OCI-LY3 (cell line): ENCODE measurements at regions not wholly inside any gene's neighbourhood (a gene's known extent, or its start where the extent isn't known, plus 50 kb on each side); places are given as distances from the start of the nearest gene placed in this dataset.

Experiments used
- H2AFZ ChIP-seq: fragments of 200-600, 300-600 bp; shearing (Covaris generic); 2 replicates; pipeline ENCODE4 v1.6.0; 2014; ENCODE audit warnings: antibody characterized with exemption, low read depth, low read length
- H3K27ac ChIP-seq: fragments of 200-600, 300-600 bp; sonication (generic); 2 replicates; pipeline ENCODE4 v1.5.1; 2014; ENCODE audit warnings: mild to moderate bottlenecking, low read length, moderate library complexity, mixed read lengths
- H3K27me3 ChIP-seq: fragments of 200-600, 300-600 bp; sonication (generic); 2 replicates; pipeline ENCODE4 v1.6.1; 2014; ENCODE audit warnings: low read depth, low read length, mixed read lengths
- H3K36me3 ChIP-seq: fragments of 200-600, 300-600 bp; sonication (generic); replicated peaks from 2 replicates; pipeline ENCODE3; 2014; ENCODE audit warnings: low read depth, low read length, mixed read lengths
- H3K4me1 ChIP-seq: fragments of 300-600, 200-600 bp; sonication (generic); 2 replicates; pipeline ENCODE4 v1.6.1; 2014; ENCODE audit warnings: low read length, mixed read lengths
- H3K4me2 ChIP-seq: fragments of 200-600, 300-600 bp; sonication (generic); 2 replicates; pipeline ENCODE4 v1.6.1; 2014; ENCODE audit warnings: low read length, mixed read lengths
- H3K4me3 ChIP-seq: fragments of 300-600, 200-600 bp; sonication (generic); 2 replicates; pipeline ENCODE4 v1.5.1; 2014; ENCODE audit warnings: antibody characterized with exemption, mild to moderate bottlenecking, low read length, moderate library complexity
- H3K79me2 ChIP-seq: fragments of 300-600, 200-600 bp; shearing (Covaris generic); 2 replicates; pipeline ENCODE4 v1.6.1; 2014; ENCODE audit warnings: mild to moderate bottlenecking, low read length, mixed read lengths
- H3K9ac ChIP-seq: fragments of 300-600, 200-600 bp; shearing (Covaris generic); 2 replicates; pipeline ENCODE4 v1.6.0; 2014; ENCODE audit warnings: mild to moderate bottlenecking, low read length, moderate library complexity
- H3K9me3 ChIP-seq: fragments of 200-600, 300-600 bp; shearing (Covaris generic); 2 replicates; pipeline ENCODE4 v1.6.1; 2014; ENCODE audit warnings: low read length, mixed read lengths; ENCODE audit not compliant: insufficient read depth
- H4K20me1 ChIP-seq: fragments of 200-600, 300-600 bp; sonication (generic); 2 replicates; pipeline ENCODE4 v1.6.1; 2016; ENCODE audit warnings: low read length, mixed read lengths; ENCODE audit not compliant: insufficient read depth
- EZH2phosphoT487 ChIP-seq: fragments of 200-600 bp; shearing (Covaris generic); IDR thresholded peaks from 2 replicates; pipeline ENCODE4 v1.6.1; 2018; ENCODE audit warnings: antibody characterized with exemption, mixed run types, low read depth
- TF ChIP-seq, protein P1 (sequence below): fragments of 200-600, 300-600 bp; sonication (generic); IDR thresholded peaks from 2 replicates; pipeline ENCODE4 v1.5.1; 2014; ENCODE audit warnings: antibody characterized with exemption, low read length, low read depth

DNA sequence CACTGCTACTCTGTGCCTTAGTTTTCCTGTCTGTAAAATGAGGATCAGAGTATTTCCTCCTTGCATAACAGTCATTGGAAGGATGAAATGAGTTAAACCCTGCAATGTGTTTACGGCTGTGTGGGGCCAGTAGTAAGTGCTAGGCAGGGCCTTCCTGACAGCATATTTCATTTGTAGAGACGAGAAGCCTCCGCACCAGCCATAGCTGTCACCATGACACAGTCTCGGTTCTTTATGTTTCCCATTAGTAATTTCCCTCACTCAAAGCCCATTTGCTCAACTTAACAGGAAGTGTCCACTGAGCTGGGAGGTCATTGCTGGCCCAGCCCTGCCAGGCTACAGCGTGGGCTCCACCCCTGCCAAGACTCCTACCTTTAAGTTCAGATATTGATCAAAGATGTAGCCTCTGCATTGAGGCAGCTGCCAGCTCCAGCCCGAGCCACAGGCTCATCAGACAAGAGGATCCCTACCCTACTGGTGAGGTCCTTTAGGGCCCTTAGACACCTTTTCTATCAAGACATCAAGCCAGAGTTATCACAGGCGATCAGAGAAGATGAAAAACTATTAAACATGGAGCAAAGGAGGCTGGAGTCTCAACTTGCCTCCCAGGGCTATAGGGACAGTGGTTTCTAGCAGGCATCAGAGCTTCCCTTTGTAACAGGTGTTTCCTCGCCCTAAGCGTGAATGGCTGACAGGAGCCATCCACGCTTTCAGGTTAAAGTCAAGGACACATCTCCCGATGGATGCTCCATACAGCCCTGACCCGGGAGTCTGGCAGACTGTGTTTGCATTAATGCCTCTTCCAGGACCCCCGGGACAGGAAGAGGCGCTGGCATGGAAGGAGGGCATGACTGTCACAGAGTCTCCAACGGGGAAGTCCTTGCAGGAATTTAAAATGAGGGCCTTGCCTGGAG is 251.7 kb downstream of the NDUFA10 start:
- TF ChIP-seq EZH2phosphoT487, result no peak
- TF ChIP-seq, protein P1, sequence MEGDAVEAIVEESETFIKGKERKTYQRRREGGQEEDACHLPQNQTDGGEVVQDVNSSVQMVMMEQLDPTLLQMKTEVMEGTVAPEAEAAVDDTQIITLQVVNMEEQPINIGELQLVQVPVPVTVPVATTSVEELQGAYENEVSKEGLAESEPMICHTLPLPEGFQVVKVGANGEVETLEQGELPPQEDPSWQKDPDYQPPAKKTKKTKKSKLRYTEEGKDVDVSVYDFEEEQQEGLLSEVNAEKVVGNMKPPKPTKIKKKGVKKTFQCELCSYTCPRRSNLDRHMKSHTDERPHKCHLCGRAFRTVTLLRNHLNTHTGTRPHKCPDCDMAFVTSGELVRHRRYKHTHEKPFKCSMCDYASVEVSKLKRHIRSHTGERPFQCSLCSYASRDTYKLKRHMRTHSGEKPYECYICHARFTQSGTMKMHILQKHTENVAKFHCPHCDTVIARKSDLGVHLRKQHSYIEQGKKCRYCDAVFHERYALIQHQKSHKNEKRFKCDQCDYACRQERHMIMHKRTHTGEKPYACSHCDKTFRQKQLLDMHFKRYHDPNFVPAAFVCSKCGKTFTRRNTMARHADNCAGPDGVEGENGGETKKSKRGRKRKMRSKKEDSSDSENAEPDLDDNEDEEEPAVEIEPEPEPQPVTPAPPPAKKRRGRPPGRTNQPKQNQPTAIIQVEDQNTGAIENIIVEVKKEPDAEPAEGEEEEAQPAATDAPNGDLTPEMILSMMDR, result no peak
- no peak overlapping the region for H2AFZ ChIP-seq
- H3K9me3 ChIP-seq, result no peaks in the 10 kb centered on the region
- no peaks in the 10 kb centered on the region for H3K36me3 ChIP-seq
- H3K9ac ChIP-seq, result no peak overlapping the region
- H3K4me3 ChIP-seq, result no peak overlapping the region
- no peaks in the 10 kb centered on the region for H3K79me2 ChIP-seq
- H3K4me2 ChIP-seq, result no peak overlapping the region
- H3K4me1 ChIP-seq, result no peaks in the 10 kb centered on the region
- no peaks in the 10 kb centered on the region for H4K20me1 ChIP-seq
- no peaks in the 10 kb centered on the region for H3K27me3 ChIP-seq
- no peak overlapping the region for H3K27ac ChIP-seq

DNA sequence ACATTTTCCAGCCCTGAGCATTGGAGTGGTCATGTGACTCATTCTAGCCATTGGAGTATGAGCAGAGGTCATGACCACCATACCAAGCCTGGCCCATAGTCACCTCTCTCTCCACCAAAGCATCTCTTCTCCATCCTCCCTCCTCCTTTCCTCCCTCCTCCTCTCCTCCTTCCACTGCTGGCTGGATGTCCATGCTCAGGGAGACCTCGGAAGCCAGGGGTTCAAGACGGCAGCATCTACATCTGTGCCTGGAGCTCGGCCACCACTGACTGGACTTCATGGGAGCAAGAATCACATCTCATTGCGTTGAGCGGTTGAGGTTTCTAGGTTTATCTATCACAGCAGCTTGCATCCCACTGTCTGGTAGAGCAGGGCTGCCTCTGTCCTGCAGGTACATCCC is 252.4 kb downstream of the NDUFA10 start:
- H2AFZ ChIP-seq, result no peak overlapping the region
- H3K27me3 ChIP-seq, result no peaks in the 10 kb centered on the region
- no peaks in the 10 kb centered on the region for H3K36me3 ChIP-seq
- TF ChIP-seq, protein P1, result no peak
- no peak for TF ChIP-seq EZH2phosphoT487
- no peak overlapping the region for H3K4me3 ChIP-seq
- no peaks in the 10 kb centered on the region for H3K9me3 ChIP-seq
- H3K4me1 ChIP-seq, result no peaks in the 10 kb centered on the region
- H3K9ac ChIP-seq, result no peak overlapping the region
- no peaks in the 10 kb centered on the region for H3K79me2 ChIP-seq
- no peak overlapping the region for H3K27ac ChIP-seq
- no peaks in the 10 kb centered on the region for H4K20me1 ChIP-seq
- no peak overlapping the region for H3K4me2 ChIP-seq

DNA sequence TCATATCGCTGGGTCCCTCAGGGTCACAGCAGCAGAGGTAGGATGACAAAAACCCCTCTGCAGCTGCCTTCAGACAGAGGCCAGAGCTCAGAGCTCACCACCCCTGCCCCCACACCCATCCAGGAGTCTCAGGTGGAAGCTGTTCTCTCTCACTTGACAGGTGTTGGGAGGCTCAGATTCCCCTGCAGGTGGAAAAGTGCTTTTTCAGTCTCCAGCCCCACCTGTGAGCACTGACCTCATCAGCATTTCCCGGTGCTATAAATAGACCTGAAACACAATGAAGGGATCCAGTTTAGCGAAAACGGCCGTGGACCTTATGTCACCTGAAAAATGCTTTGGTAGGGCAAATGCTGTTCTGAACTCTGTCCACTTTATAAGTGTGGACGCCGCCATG is 254.9 kb downstream of the NDUFA10 start:
- no peak for TF ChIP-seq EZH2phosphoT487
- TF ChIP-seq, protein P1, result no peak
- H3K9ac ChIP-seq, result no peak overlapping the region
- H3K27me3 ChIP-seq, result no peaks in the 10 kb centered on the region
- H3K9me3 ChIP-seq, result no peaks in the 10 kb centered on the region
- H2AFZ ChIP-seq, result no peak overlapping the region
- H3K36me3 ChIP-seq, result no peaks in the 10 kb centered on the region
- H3K4me1 ChIP-seq, result no peaks in the 10 kb centered on the region
- no peak overlapping the region for H3K4me3 ChIP-seq
- no peaks in the 10 kb centered on the region for H4K20me1 ChIP-seq
- H3K27ac ChIP-seq, result no peak overlapping the region
- H3K4me2 ChIP-seq, result no peak overlapping the region
- no peaks in the 10 kb centered on the region for H3K79me2 ChIP-seq

DNA sequence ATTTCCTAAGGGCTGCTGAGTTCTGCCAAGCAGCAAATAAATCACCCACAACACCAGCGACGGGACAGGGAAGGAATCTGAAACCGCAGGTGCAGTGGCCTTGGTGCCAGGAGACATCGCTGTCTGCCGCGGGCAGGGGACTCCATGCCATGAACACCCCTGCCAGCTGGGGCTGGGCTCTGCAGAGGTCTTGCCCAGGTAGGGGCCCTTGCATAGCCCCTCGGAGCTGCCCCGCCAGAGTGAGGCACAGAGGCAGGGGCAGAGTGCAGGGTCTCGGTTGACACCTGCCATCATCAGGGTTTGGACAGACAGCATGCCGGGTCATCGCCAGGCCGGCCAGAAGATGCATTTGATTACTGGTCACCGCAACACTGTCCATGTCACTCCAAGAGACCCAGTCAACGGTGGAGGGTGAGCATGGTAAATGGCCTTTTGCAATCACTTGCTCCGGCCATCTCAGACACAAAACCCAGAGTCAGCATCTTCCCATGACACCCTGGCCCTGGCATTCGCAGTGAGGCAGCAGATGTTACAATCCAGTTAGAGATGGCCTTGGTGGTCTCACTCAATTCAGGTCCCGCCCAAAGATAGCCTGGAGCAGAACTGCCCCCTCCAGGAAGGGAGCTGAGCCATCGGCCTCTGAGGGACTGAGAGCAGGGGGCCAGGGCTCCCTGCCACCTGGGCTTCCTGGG is 255.4 kb downstream of the NDUFA10 start:
- TF ChIP-seq, protein P1, result no peak
- no peak for TF ChIP-seq EZH2phosphoT487
- no peaks in the 10 kb centered on the region for H3K36me3 ChIP-seq
- no peaks in the 10 kb centered on the region for H3K79me2 ChIP-seq
- H3K4me1 ChIP-seq, result no peaks in the 10 kb centered on the region
- no peak overlapping the region for H2AFZ ChIP-seq
- H3K4me3 ChIP-seq, result no peak overlapping the region
- H3K9me3 ChIP-seq, result no peaks in the 10 kb centered on the region
- H3K27me3 ChIP-seq, result no peaks in the 10 kb centered on the region
- no peaks in the 10 kb centered on the region for H4K20me1 ChIP-seq
- no peak overlapping the region for H3K9ac ChIP-seq
- H3K4me2 ChIP-seq, result no peak overlapping the region
- no peak overlapping the region for H3K27ac ChIP-seq
